Glutamatergic neuron (in vitro differentiated cells): ENCODE measurements at regions not wholly inside any gene's neighbourhood (a gene's known extent, or its start where the extent isn't known, plus 50 kb on each side); places are given as distances from the start of the nearest gene placed in this dataset.

ENCODE experiments used
- DNase-seq: peaks from one replicate; pipeline ENCODE4 v3.0.0; 2022
- H3K27ac Mint-ChIP-seq: one replicate; pipeline ENCODE4 v1.8.0; 2020; ENCODE audit warnings: mild to moderate bottlenecking, mixed read lengths, inconsistent platforms; ENCODE audit not compliant: unreplicated experiment
- H3K27me3 Mint-ChIP-seq: one replicate; pipeline ENCODE4 v1.8.0; 2020; ENCODE audit warnings: mild to moderate bottlenecking, moderate library complexity, mixed read lengths, inconsistent platforms; ENCODE audit not compliant: unreplicated experiment
- H3K36me3 Mint-ChIP-seq: one replicate; pipeline ENCODE4 v1.8.0; 2020; ENCODE audit warnings: mild to moderate bottlenecking, mixed read lengths, inconsistent platforms; ENCODE audit not compliant: unreplicated experiment
- H3K4me1 Mint-ChIP-seq: one replicate; pipeline ENCODE4 v1.8.0; 2020; ENCODE audit warnings: mild to moderate bottlenecking, low read depth, mixed read lengths, inconsistent platforms; ENCODE audit not compliant: unreplicated experiment
- H3K4me3 Mint-ChIP-seq: one replicate; pipeline ENCODE4 v1.8.0; 2020; ENCODE audit warnings: mild to moderate bottlenecking, mixed read lengths, inconsistent platforms; ENCODE audit not compliant: unreplicated experiment
- H3K9me3 Mint-ChIP-seq: one replicate; pipeline ENCODE4 v1.8.0; 2020; ENCODE audit warnings: mild to moderate bottlenecking, moderate library complexity, mixed read lengths, inconsistent platforms; ENCODE audit not compliant: unreplicated experiment
- CTCF ChIP-seq: fragments of 200-600 bp; sonication (generic); IDR thresholded peaks from one replicate; pipeline ENCODE4 v1.5.0; 2021; ENCODE audit not compliant: partially characterized antibody, unreplicated experiment

DNA sequence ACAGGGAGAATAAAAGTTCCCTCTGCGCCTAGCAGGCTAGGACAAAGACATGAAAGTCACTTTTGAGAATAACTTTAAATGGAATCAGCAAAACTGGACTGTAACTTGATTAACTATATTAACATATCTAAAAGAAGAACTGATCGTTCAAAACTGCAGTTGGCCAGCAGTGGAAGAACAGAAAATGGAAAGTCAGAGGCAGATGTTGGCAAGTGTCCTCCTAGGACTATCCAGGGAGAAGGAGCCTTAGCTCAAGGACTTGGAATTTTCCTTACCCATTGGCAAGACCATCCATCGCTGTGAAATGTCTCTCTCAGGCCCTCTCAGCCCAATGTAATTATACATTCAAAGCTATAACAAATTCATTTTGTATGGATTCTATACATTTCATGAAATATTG is 419.7 kb downstream of the ATP23 start:
- H3K4me3 Mint-ChIP-seq: no peak overlapping the region
- no peaks in the 10 kb centered on the region for H3K4me1 Mint-ChIP-seq
- TF ChIP-seq CTCF: no peak
- peaks cover 3% of the 10 kb centered on the region for H3K9me3 Mint-ChIP-seq
- H3K27me3 Mint-ChIP-seq: no peaks in the 10 kb centered on the region
- no peak overlapping the region for H3K27ac Mint-ChIP-seq
- H3K36me3 Mint-ChIP-seq: no peaks in the 10 kb centered on the region
- DNase-seq: no peak

- Mint-ChIP-seq H3K4me1 (peaks cover 12% of the 10 kb centered on the region), H3K27me3 (no peaks in the 10 kb centered on the region), H3K4me3 (no peak overlapping the region), H3K36me3 (no peaks in the 10 kb centered on the region), H3K9me3 (peaks cover 3% of the 10 kb centered on the region), H3K27ac (no peak overlapping the region)
- no peak for TF ChIP-seq CTCF
- DNase-seq: no peak
Observed at GRCh38 chr12:58363971-58364370, 422.6 kb downstream of the ATP23 start.

GRCh38 chr12:58364389-58365086 is 423.2 kb downstream of the ATP23 start:
- Mint-ChIP-seq H3K27me3 (no peaks in the 10 kb centered on the region), H3K4me3 (no peak overlapping the region), H3K4me1 (peaks cover 12% of the 10 kb centered on the region), H3K36me3 (no peaks in the 10 kb centered on the region), H3K9me3 (peaks cover 3% of the 10 kb centered on the region), H3K27ac (no peak overlapping the region)
- TF ChIP-seq CTCF: no peak
- DNase-seq: no peak

DNA sequence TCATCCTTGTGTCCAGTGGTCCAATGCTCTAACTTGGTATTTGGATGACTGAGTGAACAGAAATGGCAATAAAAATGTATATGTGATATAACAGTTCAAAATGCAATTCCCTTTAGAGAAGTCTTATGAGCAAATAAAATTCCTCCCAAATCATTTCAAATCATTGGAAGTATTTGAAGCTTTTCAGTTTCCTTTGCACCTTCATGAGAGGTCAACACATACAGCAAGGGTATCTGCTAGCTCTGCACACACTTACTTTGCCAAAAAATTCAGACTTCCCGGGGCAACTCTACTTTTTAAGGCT is 423.7 kb downstream of the ATP23 start:
- H3K36me3 Mint-ChIP-seq: no peaks in the 10 kb centered on the region
- no peak for TF ChIP-seq CTCF

DNA sequence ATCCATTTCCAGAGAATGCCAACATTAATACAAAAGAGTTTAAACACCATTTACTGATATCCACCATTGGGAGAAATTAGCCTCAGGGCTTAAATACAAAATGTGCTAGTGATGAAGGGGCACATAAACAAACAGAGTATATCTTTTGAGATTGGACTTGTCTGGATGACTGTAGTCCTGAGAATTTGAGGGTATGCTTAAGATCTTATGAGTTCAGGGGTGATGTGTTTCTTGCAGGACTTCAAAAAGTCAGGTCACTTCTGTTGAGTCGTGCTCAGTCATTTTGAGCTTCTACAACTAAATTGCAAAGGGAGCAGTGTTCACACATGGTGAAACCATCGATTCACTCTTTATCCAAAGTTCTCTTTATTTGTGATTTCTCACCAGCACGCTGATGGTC is 425.7 kb downstream of the ATP23 start:
- TF ChIP-seq CTCF: no peak
- Mint-ChIP-seq H3K9me3 (peaks cover 3% of the 10 kb centered on the region), H3K27ac (peak overlapping the region; percentile 43), H3K36me3 (no peaks in the 10 kb centered on the region), H3K27me3 (no peaks in the 10 kb centered on the region), H3K4me1 (peaks cover 12% of the 10 kb centered on the region), H3K4me3 (peak overlapping the region; percentile 36)
- no peak for DNase-seq

More for the DNA sequence above, 423.7 kb downstream of the ATP23 start:
- H3K27me3 Mint-ChIP-seq: no peaks in the 10 kb centered on the region
- H3K27ac Mint-ChIP-seq: no peak overlapping the region
- no peak for DNase-seq
- H3K4me1 Mint-ChIP-seq: peaks cover 12% of the 10 kb centered on the region
- peaks cover 3% of the 10 kb centered on the region for H3K9me3 Mint-ChIP-seq
- no peak overlapping the region for H3K4me3 Mint-ChIP-seq
